ENCODE measurements at regions not wholly inside any gene's neighbourhood (a gene's known extent, or its start where the extent isn't known, plus 50 kb on each side); places are given as distances from the start of the nearest gene placed in this dataset.

DNA sequence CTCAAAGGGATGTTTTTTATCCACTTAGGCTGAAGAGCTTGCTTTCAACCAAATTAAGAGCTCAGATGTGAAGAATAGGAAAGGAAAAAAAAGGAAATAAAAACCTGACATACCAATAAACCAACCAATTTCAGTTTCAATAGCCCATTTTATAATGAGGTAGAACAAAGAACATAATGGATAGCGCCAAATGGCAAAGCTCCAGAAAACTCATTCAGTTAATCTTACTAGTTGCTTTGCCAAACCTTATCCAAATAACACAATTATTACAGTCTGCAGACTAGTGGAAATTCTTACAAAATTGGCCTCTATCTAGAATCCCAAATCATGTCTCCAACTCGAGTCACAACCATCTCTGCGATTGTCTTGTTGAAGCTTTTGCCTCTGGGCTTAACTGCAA lies 337.0 kb downstream of the CRPPA start:
- no peaks in the 10 kb centered on the region for H4K20me1 ChIP-seq (ENCODE audit: control insufficient read depth, insufficient read depth, low read depth, low read length)
- H3K9me3 ChIP-seq (ENCODE audit: control insufficient read depth, insufficient read depth, low read length): no peaks in the 10 kb centered on the region
- H3K79me2 ChIP-seq (ENCODE audit: control insufficient read depth, low read length): no peaks in the 10 kb centered on the region
- no peaks in the 10 kb centered on the region for H3K36me3 ChIP-seq (ENCODE audit: control insufficient read depth, low read length)
- TF ChIP-seq EZH2phosphoT487 (IDR thresholded peaks at IDR 0.05; ENCODE audit: borderline replicate concordance, low read length): no peak
- TF ChIP-seq, protein P1, sequence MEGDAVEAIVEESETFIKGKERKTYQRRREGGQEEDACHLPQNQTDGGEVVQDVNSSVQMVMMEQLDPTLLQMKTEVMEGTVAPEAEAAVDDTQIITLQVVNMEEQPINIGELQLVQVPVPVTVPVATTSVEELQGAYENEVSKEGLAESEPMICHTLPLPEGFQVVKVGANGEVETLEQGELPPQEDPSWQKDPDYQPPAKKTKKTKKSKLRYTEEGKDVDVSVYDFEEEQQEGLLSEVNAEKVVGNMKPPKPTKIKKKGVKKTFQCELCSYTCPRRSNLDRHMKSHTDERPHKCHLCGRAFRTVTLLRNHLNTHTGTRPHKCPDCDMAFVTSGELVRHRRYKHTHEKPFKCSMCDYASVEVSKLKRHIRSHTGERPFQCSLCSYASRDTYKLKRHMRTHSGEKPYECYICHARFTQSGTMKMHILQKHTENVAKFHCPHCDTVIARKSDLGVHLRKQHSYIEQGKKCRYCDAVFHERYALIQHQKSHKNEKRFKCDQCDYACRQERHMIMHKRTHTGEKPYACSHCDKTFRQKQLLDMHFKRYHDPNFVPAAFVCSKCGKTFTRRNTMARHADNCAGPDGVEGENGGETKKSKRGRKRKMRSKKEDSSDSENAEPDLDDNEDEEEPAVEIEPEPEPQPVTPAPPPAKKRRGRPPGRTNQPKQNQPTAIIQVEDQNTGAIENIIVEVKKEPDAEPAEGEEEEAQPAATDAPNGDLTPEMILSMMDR (IDR thresholded peaks at IDR 0.05; ENCODE audit: low read depth, low read length, poor library complexity, severe bottlenecking): no peak
- no peak overlapping the region for H3K27ac ChIP-seq (ENCODE audit: low read depth, low read length)
- H3K27me3 ChIP-seq (ENCODE audit: control insufficient read depth, low read length): no peaks in the 10 kb centered on the region
- H3K9me2 ChIP-seq (replicated peaks; ENCODE audit: control insufficient read depth, low read length): no peaks in the 10 kb centered on the region
- H3K4me3 ChIP-seq (ENCODE audit: low read length): no peak overlapping the region
- no peak overlapping the region for H3K4me2 ChIP-seq (ENCODE audit: low read length)
- H3K4me1 ChIP-seq (ENCODE audit: control insufficient read depth, low read length): no peaks in the 10 kb centered on the region
- H3F3A ChIP-seq (ENCODE audit: control insufficient read depth, insufficient read depth): no peaks in the 10 kb centered on the region

DNA sequence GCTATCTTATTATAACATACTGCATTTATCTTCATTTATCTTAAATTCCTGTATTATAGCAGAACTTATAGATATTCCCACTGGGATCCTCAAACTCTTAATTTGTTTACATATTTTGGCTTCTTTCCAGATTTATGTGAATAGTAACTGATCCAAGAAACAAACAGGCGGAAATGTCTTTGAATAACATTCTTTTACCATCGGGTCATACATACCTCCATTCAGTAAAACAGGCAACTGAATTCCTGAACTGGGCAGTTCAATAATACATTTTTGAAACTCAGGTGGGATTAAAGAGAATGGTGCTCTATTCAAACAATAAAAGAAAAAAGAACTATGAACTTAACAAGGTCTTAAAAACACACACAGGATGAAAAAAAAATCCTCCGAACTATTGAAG lies 337.4 kb downstream of the CRPPA start:
- H3F3A ChIP-seq (ENCODE audit: control insufficient read depth, insufficient read depth): no peaks in the 10 kb centered on the region
- H3K27me3 ChIP-seq (ENCODE audit: control insufficient read depth, low read length): no peaks in the 10 kb centered on the region
- H3K27ac ChIP-seq (ENCODE audit: low read depth, low read length): no peak overlapping the region
- no peaks in the 10 kb centered on the region for H3K4me1 ChIP-seq (ENCODE audit: control insufficient read depth, low read length)
- no peaks in the 10 kb centered on the region for H3K79me2 ChIP-seq (ENCODE audit: control insufficient read depth, low read length)
- H3K4me2 ChIP-seq (ENCODE audit: low read length): no peak overlapping the region
- no peaks in the 10 kb centered on the region for H3K9me2 ChIP-seq (replicated peaks; ENCODE audit: control insufficient read depth, low read length)
- TF ChIP-seq, protein P1 (IDR thresholded peaks at IDR 0.05; ENCODE audit: low read depth, low read length, poor library complexity, severe bottlenecking): no peak
- TF ChIP-seq EZH2phosphoT487 (IDR thresholded peaks at IDR 0.05; ENCODE audit: borderline replicate concordance, low read length): no peak
- no peaks in the 10 kb centered on the region for H3K9me3 ChIP-seq (ENCODE audit: control insufficient read depth, insufficient read depth, low read length)
- H3K36me3 ChIP-seq (ENCODE audit: control insufficient read depth, low read length): no peaks in the 10 kb centered on the region
- no peaks in the 10 kb centered on the region for H4K20me1 ChIP-seq (ENCODE audit: control insufficient read depth, insufficient read depth, low read depth, low read length)
- H3K4me3 ChIP-seq (ENCODE audit: low read length): no peak overlapping the region

DNA sequence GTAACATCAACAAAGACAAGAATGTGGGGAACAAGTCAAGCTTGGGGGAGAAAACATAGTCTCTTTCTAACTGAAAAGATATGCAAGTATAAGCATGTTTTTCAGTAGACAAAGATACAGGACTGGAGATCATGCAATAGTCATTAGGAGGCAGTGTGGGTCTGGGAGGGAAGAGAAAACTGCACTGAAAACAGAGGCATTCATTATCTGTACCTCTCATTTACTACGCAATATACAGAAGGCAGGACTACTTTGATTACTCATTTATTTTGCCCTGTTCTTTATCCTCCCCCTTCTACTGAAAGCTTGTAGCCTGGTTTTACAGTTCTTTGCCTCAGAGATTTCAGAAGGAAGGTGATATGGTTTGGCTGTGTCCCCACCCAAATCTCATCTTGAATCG lies 341.2 kb downstream of the CRPPA start:
- Histone ChIP-seq H3K79me2 (ENCODE audit: control insufficient read depth, low read length) (no peaks in the 10 kb centered on the region), H4K20me1 (ENCODE audit: control insufficient read depth, insufficient read depth, low read depth, low read length) (no peaks in the 10 kb centered on the region), H3F3A (ENCODE audit: control insufficient read depth, insufficient read depth) (no peaks in the 10 kb centered on the region), H3K4me3 (ENCODE audit: low read length) (no peak overlapping the region), H3K4me1 (ENCODE audit: control insufficient read depth, low read length) (no peaks in the 10 kb centered on the region), H3K4me2 (ENCODE audit: low read length) (no peak overlapping the region), H3K9me2 (replicated peaks; ENCODE audit: control insufficient read depth, low read length) (no peaks in the 10 kb centered on the region), H3K27ac (ENCODE audit: low read depth, low read length) (no peak overlapping the region), H3K9me3 (ENCODE audit: control insufficient read depth, insufficient read depth, low read length) (no peaks in the 10 kb centered on the region), H3K27me3 (ENCODE audit: control insufficient read depth, low read length) (no peaks in the 10 kb centered on the region), H3K36me3 (ENCODE audit: control insufficient read depth, low read length) (no peaks in the 10 kb centered on the region)
- TF ChIP-seq EZH2phosphoT487 (IDR thresholded peaks at IDR 0.05; ENCODE audit: borderline replicate concordance, low read length): no peak
- TF ChIP-seq, protein P1 (IDR thresholded peaks at IDR 0.05; ENCODE audit: low read depth, low read length, poor library complexity, severe bottlenecking): no peak

DNA sequence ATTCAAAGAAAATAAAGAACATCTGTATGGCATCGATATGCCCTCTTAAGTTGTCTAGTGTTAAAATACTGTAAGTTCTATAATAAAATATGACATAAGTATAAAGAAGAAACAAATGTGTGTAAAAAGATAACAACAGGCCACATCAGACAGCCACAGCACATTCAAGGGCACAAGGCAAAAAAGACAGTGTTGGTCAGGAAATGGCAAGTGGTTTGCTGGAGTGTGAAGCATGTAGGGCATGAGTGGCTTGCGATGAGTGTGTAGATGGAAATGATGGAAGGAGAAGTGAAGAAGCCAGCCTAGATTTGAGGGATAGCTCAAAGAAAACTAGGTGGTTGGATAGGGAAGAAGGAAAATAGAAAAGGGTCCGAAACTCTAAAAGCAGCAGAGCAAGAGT lies 341.6 kb downstream of the CRPPA start:
- H3K9me3 ChIP-seq (ENCODE audit: control insufficient read depth, insufficient read depth, low read length): no peaks in the 10 kb centered on the region
- no peak overlapping the region for H3K27ac ChIP-seq (ENCODE audit: low read depth, low read length)
- no peak overlapping the region for H3K4me3 ChIP-seq (ENCODE audit: low read length)
- H3K36me3 ChIP-seq (ENCODE audit: control insufficient read depth, low read length): no peaks in the 10 kb centered on the region
- H3K79me2 ChIP-seq (ENCODE audit: control insufficient read depth, low read length): no peaks in the 10 kb centered on the region
- no peaks in the 10 kb centered on the region for H3K9me2 ChIP-seq (replicated peaks; ENCODE audit: control insufficient read depth, low read length)
- H4K20me1 ChIP-seq (ENCODE audit: control insufficient read depth, insufficient read depth, low read depth, low read length): no peaks in the 10 kb centered on the region
- H3K4me2 ChIP-seq (ENCODE audit: low read length): no peak overlapping the region
- no peaks in the 10 kb centered on the region for H3K27me3 ChIP-seq (ENCODE audit: control insufficient read depth, low read length)
- no peaks in the 10 kb centered on the region for H3K4me1 ChIP-seq (ENCODE audit: control insufficient read depth, low read length)
- no peaks in the 10 kb centered on the region for H3F3A ChIP-seq (ENCODE audit: control insufficient read depth, insufficient read depth)
- TF ChIP-seq, protein P1 (IDR thresholded peaks at IDR 0.05; ENCODE audit: low read depth, low read length, poor library complexity, severe bottlenecking): no peak

All from DOHH2 (cell line).